ENCODE measurements at regions not wholly inside any gene's neighbourhood (a gene's known extent, or its start where the extent isn't known, plus 50 kb on each side); places are given as distances from the start of the nearest gene placed in this dataset.

DNA sequence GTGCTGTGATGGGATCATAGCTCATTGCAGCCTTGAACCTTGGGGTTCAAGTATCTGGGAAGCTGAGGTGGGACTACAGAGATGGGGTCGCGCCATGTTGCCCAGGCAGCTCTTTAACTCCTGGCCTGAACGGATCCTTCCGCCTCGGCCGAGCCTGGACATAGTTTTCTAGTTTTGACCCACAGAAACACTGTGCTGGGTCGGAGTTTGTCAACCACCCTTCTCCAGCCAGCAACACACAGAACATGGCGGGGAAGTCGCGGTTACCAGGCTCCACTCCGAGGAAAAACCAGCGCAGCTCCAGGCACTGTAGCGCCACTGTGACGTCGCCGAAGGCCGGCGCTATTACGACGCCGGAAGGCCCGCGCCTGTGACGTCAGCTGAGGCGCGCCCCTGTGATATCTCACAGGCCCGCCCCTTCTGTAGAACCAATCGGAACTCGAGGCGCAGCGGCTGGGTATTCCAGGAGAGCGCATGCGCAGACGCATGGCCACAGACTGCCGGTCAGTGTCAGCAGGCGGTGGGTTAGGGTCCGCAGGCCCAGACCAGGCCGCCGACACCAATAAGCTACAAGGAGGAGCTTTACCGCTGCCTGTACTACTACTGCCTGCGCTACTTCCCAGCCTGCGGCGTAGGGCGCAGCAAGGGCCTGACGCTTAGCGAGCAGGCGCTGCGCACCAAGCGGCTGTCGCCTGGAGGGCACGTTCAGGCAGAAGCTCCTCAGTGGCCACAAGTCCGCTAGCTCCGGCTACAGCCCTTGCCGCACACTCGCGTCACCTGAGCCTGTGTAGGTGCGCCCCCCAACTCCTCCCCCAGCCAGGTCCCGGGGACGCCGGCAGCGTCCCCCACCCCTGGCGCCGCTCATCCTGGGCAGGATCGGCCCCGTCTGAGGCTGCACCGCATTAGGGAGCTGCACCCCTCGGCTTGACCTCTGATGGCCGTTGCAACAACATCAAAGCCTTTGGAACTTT is 135.2 kb upstream of the KCTD7 start:
- TF ChIP-seq, protein P1, sequence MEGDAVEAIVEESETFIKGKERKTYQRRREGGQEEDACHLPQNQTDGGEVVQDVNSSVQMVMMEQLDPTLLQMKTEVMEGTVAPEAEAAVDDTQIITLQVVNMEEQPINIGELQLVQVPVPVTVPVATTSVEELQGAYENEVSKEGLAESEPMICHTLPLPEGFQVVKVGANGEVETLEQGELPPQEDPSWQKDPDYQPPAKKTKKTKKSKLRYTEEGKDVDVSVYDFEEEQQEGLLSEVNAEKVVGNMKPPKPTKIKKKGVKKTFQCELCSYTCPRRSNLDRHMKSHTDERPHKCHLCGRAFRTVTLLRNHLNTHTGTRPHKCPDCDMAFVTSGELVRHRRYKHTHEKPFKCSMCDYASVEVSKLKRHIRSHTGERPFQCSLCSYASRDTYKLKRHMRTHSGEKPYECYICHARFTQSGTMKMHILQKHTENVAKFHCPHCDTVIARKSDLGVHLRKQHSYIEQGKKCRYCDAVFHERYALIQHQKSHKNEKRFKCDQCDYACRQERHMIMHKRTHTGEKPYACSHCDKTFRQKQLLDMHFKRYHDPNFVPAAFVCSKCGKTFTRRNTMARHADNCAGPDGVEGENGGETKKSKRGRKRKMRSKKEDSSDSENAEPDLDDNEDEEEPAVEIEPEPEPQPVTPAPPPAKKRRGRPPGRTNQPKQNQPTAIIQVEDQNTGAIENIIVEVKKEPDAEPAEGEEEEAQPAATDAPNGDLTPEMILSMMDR (conservative IDR thresholded peaks at IDR 0.05; ENCODE audit: low read length), result no peak
- no peak for TF ChIP-seq EZH2phosphoT487 (IDR thresholded peaks at IDR 0.05; ENCODE audit: borderline replicate concordance)

Measured in Loucy (cell line).